ENCODE measurements at regions not wholly inside any gene's neighbourhood (a gene's known extent, or its start where the extent isn't known, plus 50 kb on each side); places are given as distances from the start of the nearest gene placed in this dataset.
"Not testable (repeated sequence)": the region's sequence is repeated elsewhere in the genome, so short reads cannot be mapped to it uniquely, and the experiment has no call there.

DNA sequence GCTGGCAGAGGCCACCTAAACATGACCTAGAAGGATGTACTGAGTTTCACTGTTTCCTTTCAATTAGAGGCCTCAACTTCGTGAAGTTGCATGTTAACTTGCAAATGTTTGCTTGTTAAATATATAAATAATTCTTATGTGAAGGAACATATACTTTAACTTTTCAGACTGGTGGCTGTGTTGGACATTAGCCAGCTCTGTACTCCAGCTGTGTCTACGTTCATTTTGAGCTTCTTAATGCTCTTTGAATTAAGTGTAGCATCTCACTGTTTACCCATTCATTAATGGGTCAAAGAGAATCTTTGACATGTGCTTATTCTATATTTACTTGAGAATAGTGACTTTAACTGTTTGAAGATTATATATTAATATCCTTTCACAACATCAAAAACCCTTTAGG, 823.2 kb upstream of the ID2 start:
- H3K27me3 ChIP-seq (ENCODE audit: control insufficient read depth in 3 of 3, insufficient read depth in 3 of 3, low read length in 3 of 3): no peaks in the 10 kb centered on the region
- no peaks in the 10 kb centered on the region for H3K9me3 ChIP-seq (ENCODE audit: control insufficient read depth in 3 of 3, low read length in 3 of 3)
- no peak overlapping the region for H3K27ac ChIP-seq (ENCODE audit: low read depth, low read length)
- no peak overlapping the region for H3K4me3 ChIP-seq (ENCODE audit: low read length in 3 of 3)
- H3K4me1 ChIP-seq (ENCODE audit: control insufficient read depth in 3 of 3, insufficient read depth in 3 of 3, low read length in 3 of 3): no peaks in the 10 kb centered on the region
- no peaks in the 10 kb centered on the region for H3K36me3 ChIP-seq (ENCODE audit: control insufficient read depth in 3 of 3, insufficient read depth in 3 of 3, low read length in 3 of 3)
- no peak overlapping the region for H3K9ac ChIP-seq (ENCODE audit: low read depth in 1 of 3, low read length in 3 of 3)

GRCh38 chr2:7860693-7861092, 821.2 kb upstream of the ID2 start:
- H3K4me1 ChIP-seq (ENCODE audit: control insufficient read depth in 3 of 3, insufficient read depth in 3 of 3, low read length in 3 of 3): no peaks in the 10 kb centered on the region
- H3K27ac ChIP-seq (ENCODE audit: low read depth, low read length): no peak overlapping the region
- no peak overlapping the region for H3K4me3 ChIP-seq (ENCODE audit: low read length in 3 of 3)
- no peak overlapping the region for H3K9ac ChIP-seq (ENCODE audit: low read depth in 1 of 3, low read length in 3 of 3)
- H3K36me3 ChIP-seq (ENCODE audit: control insufficient read depth in 3 of 3, insufficient read depth in 3 of 3, low read length in 3 of 3): no peaks in the 10 kb centered on the region
- H3K27me3 ChIP-seq (ENCODE audit: control insufficient read depth in 3 of 3, insufficient read depth in 3 of 3, low read length in 3 of 3): no peaks in the 10 kb centered on the region
- H3K9me3 ChIP-seq (ENCODE audit: control insufficient read depth in 3 of 3, low read length in 3 of 3): no peaks in the 10 kb centered on the region

DNA sequence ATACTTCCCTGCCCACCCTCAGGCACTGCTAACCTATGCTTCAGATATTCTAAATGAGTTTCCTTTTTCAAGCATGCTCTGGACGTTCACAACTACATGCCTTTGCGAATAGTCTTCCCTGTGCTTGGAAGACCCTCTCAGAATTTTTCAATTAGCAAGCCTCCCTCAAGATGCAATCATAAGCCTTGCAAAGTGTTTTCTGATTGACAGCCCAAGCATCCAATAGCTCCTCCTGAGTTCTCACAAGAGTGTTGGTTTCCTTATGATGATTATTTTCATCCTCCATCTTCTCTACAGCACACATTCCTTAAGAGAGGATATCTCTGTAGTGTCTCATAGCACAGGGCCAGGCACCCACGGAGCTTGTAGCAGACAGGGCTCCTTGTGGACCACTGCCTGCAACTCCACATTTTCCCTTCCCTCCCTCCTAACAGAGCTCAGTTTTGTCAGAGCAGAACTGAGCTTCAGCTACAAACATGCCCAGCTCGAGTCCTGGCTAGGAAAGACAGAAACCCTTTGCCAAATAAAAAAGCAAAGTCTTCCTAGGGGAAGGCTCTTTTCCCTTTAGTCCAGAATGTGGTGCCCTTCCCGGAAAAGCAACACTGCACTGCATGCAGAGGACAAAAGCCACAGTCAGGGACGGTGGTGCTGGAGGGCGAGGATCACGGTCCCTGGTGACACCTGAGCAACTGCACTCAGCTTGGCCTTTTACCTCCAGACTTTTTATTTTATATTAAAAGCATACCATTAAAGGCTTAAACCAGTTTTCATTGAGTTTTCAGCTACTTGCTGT, 819.8 kb upstream of the ID2 start:
- Histone ChIP-seq H3K27ac (ENCODE audit: low read depth, low read length) (no peak overlapping the region), H3K9me3 (ENCODE audit: control insufficient read depth in 3 of 3, low read length in 3 of 3) (no peaks in the 10 kb centered on the region), H3K36me3 (ENCODE audit: control insufficient read depth in 3 of 3, insufficient read depth in 3 of 3, low read length in 3 of 3) (no peaks in the 10 kb centered on the region), H3K9ac (ENCODE audit: low read depth in 1 of 3, low read length in 3 of 3) (no peak overlapping the region), H3K4me1 (ENCODE audit: control insufficient read depth in 3 of 3, insufficient read depth in 3 of 3, low read length in 3 of 3) (no peaks in the 10 kb centered on the region), H3K27me3 (ENCODE audit: control insufficient read depth in 3 of 3, insufficient read depth in 3 of 3, low read length in 3 of 3) (no peaks in the 10 kb centered on the region), H3K4me3 (ENCODE audit: low read length in 3 of 3) (no peak overlapping the region)

GRCh38 chr2:7866104-7866503, 815.8 kb upstream of the ID2 start:
- Histone ChIP-seq H3K4me1 (ENCODE audit: control insufficient read depth in 3 of 3, insufficient read depth in 3 of 3, low read length in 3 of 3) (no peaks in the 10 kb centered on the region), H3K36me3 (ENCODE audit: control insufficient read depth in 3 of 3, insufficient read depth in 3 of 3, low read length in 3 of 3) (no peaks in the 10 kb centered on the region), H3K4me3 (ENCODE audit: low read length in 3 of 3) (no peak overlapping the region), H3K27ac (ENCODE audit: low read depth, low read length) (no peak overlapping the region), H3K9ac (ENCODE audit: low read depth in 1 of 3, low read length in 3 of 3) (no peak overlapping the region), H3K9me3 (ENCODE audit: control insufficient read depth in 3 of 3, low read length in 3 of 3) (no peaks in the 10 kb centered on the region), H3K27me3 (ENCODE audit: control insufficient read depth in 3 of 3, insufficient read depth in 3 of 3, low read length in 3 of 3) (no peaks in the 10 kb centered on the region)

DNA sequence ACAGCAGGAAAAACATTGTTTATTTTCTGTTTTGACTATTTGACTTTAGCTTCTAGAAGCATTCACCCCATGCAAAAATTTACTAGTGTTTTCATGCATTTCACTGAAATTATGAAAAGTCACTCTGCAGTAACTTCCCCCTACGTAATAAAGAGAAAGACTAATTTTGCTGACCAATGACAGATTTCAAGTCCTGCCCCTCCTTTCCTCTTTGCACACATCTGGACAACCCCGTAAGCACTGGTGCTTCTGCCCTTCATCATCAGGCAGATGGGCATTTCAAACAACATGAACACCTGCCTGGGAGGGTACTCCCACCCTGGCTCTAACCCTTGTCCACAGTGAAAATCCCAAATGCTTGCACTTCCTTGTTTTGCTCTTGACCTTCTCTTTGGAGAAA, 815.0 kb upstream of the ID2 start:
- H3K9ac ChIP-seq (ENCODE audit: low read depth in 1 of 3, low read length in 3 of 3): no peak overlapping the region
- no peaks in the 10 kb centered on the region for H3K36me3 ChIP-seq (ENCODE audit: control insufficient read depth in 3 of 3, insufficient read depth in 3 of 3, low read length in 3 of 3)
- H3K9me3 ChIP-seq (ENCODE audit: control insufficient read depth in 3 of 3, low read length in 3 of 3): no peaks in the 10 kb centered on the region
- H3K4me3 ChIP-seq (ENCODE audit: low read length in 3 of 3): no peak overlapping the region
- no peak overlapping the region for H3K27ac ChIP-seq (ENCODE audit: low read depth, low read length)
- H3K4me1 ChIP-seq (ENCODE audit: control insufficient read depth in 3 of 3, insufficient read depth in 3 of 3, low read length in 3 of 3): no peaks in the 10 kb centered on the region
- H3K27me3 ChIP-seq (ENCODE audit: control insufficient read depth in 3 of 3, insufficient read depth in 3 of 3, low read length in 3 of 3): no peaks in the 10 kb centered on the region

- Histone ChIP-seq H3K4me1 (ENCODE audit: control insufficient read depth in 3 of 3, insufficient read depth in 3 of 3, low read length in 3 of 3) (no peaks in the 10 kb centered on the region), H3K27me3 (ENCODE audit: control insufficient read depth in 3 of 3, insufficient read depth in 3 of 3, low read length in 3 of 3) (no peaks in the 10 kb centered on the region), H3K9me3 (ENCODE audit: control insufficient read depth in 3 of 3, low read length in 3 of 3) (no peaks in the 10 kb centered on the region), H3K4me3 (ENCODE audit: low read length in 3 of 3) (no peak overlapping the region), H3K9ac (ENCODE audit: low read depth in 1 of 3, low read length in 3 of 3) (no peak overlapping the region), H3K27ac (ENCODE audit: low read depth, low read length) (no peak overlapping the region), H3K36me3 (ENCODE audit: control insufficient read depth in 3 of 3, insufficient read depth in 3 of 3, low read length in 3 of 3) (no peaks in the 10 kb centered on the region)
Measured at GRCh38 chr2:7867867-7868266, 814.0 kb upstream of the ID2 start.

DNA sequence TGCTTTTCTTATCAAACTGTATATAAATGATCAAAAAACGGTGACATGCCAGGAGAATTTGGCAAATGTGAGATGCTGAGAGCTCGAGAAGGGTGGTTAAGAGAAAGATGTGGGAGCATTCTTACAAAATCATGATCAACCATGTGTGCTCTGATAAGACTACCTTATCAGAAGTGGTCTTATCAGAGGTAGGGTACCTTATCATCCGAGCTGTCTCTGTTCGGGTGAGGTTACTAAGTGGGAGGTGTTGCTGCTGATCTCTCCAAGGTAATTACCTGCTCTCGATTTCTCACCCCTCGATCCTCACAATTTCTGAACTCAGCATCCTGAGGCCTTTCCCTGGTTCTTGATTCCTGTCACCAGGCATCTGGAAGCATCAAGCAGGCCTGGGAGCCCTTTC, 813.0 kb upstream of the ID2 start:
- no peak overlapping the region for H3K27ac ChIP-seq (ENCODE audit: low read depth, low read length)
- no peaks in the 10 kb centered on the region for H3K4me1 ChIP-seq (ENCODE audit: control insufficient read depth in 3 of 3, insufficient read depth in 3 of 3, low read length in 3 of 3)
- H3K27me3 ChIP-seq (ENCODE audit: control insufficient read depth in 3 of 3, insufficient read depth in 3 of 3, low read length in 3 of 3): no peaks in the 10 kb centered on the region
- no peak overlapping the region for H3K9ac ChIP-seq (ENCODE audit: low read depth in 1 of 3, low read length in 3 of 3)
- H3K9me3 ChIP-seq (ENCODE audit: control insufficient read depth in 3 of 3, low read length in 3 of 3): no peaks in the 10 kb centered on the region
- H3K4me3 ChIP-seq (ENCODE audit: low read length in 3 of 3): no peak overlapping the region
- H3K36me3 ChIP-seq (ENCODE audit: control insufficient read depth in 3 of 3, insufficient read depth in 3 of 3, low read length in 3 of 3): no peaks in the 10 kb centered on the region

GRCh38 chr2:7876445-7876844, 805.4 kb upstream of the ID2 start:
- not testable (repeated sequence) for H3K27ac ChIP-seq (ENCODE audit: low read depth, low read length); H3K4me3 ChIP-seq (ENCODE audit: low read length in 3 of 3); H3K9me3 ChIP-seq (ENCODE audit: control insufficient read depth in 3 of 3, low read length in 3 of 3); H3K9ac ChIP-seq (ENCODE audit: low read depth in 1 of 3, low read length in 3 of 3); H3K4me1 ChIP-seq (ENCODE audit: control insufficient read depth in 3 of 3, insufficient read depth in 3 of 3, low read length in 3 of 3); H3K27me3 ChIP-seq (ENCODE audit: control insufficient read depth in 3 of 3, insufficient read depth in 3 of 3, low read length in 3 of 3); H3K36me3 ChIP-seq (ENCODE audit: control insufficient read depth in 3 of 3, insufficient read depth in 3 of 3, low read length in 3 of 3)

DNA sequence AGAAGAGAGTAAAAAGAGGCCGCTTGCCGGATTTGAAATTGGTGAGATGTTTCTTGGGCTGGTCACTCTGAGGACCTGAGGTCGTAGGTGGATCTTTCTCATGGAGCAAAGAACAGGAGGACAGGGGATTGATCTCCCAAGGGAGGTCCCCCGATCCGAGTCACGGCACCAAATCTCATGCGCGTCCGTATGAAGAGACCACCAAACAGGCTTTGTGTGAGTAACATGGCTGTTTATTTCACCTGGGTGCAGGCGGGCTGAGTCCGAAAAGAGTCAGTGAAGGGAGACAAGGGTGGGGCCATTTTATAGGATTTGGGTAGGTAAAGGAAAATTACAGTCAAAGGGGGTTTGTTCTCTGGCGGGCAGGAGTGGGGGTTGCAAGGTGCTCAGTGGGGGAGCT, 803.6 kb upstream of the ID2 start:
- not testable (repeated sequence) for H3K9me3 ChIP-seq (ENCODE audit: control insufficient read depth in 3 of 3, low read length in 3 of 3); H3K4me3 ChIP-seq (ENCODE audit: low read length in 3 of 3); H3K36me3 ChIP-seq (ENCODE audit: control insufficient read depth in 3 of 3, insufficient read depth in 3 of 3, low read length in 3 of 3); H3K9ac ChIP-seq (ENCODE audit: low read depth in 1 of 3, low read length in 3 of 3); H3K4me1 ChIP-seq (ENCODE audit: control insufficient read depth in 3 of 3, insufficient read depth in 3 of 3, low read length in 3 of 3); H3K27ac ChIP-seq (ENCODE audit: low read depth, low read length); H3K27me3 ChIP-seq (ENCODE audit: control insufficient read depth in 3 of 3, insufficient read depth in 3 of 3, low read length in 3 of 3)

DNA sequence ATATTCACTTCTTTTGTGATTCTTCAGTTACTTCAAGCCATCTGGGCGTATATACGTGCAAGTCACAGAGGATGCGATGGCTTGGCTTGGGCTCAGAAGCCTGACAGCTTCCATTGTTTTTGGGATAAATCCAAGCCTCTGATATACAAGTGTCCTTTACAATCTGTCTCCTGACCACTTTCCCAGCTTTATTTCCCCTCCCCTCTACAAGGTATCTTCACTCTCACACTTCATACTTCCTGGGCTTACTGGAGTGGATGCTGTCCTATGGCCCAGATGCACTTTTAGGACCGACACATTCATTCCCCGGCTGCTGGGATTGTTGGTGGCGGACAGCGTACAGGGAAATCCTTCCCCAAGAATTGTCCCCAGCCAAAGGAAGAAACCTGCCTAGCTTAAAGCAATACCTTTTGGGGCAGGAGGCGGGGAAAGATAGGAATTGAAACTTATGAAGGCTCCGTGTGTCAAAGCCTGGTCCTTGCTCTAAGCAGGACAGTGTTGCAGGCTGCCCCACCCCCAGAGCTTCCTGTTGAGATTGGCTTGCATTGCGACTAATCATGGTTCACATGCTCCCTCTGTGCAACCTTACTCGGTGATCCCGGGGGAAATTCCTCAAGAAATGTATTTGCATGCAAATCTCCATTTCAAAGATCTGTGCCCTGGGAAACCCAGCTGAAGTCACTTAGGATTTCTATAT, 802.9 kb upstream of the ID2 start:
- H3K9me3 ChIP-seq (ENCODE audit: control insufficient read depth in 3 of 3, low read length in 3 of 3): no peaks in the 10 kb centered on the region
- H3K27me3 ChIP-seq (ENCODE audit: control insufficient read depth in 3 of 3, insufficient read depth in 3 of 3, low read length in 3 of 3): peaks cover 0 to 3% (median 2%) of the 10 kb centered on the region in 3 donors
- no peak overlapping the region for H3K4me3 ChIP-seq (ENCODE audit: low read length in 3 of 3)
- H3K27ac ChIP-seq (ENCODE audit: low read depth, low read length): no peak overlapping the region
- H3K4me1 ChIP-seq (ENCODE audit: control insufficient read depth in 3 of 3, insufficient read depth in 3 of 3, low read length in 3 of 3): no peaks in the 10 kb centered on the region
- H3K36me3 ChIP-seq (ENCODE audit: control insufficient read depth in 3 of 3, insufficient read depth in 3 of 3, low read length in 3 of 3): no peaks in the 10 kb centered on the region
- no peak overlapping the region for H3K9ac ChIP-seq (ENCODE audit: low read depth in 1 of 3, low read length in 3 of 3)
